ELR (cell line): ENCODE measurements at regions not wholly inside any gene's neighbourhood (a gene's known extent, or its start where the extent isn't known, plus 50 kb on each side); places are given as distances from the start of the nearest gene placed in this dataset.
"Not testable (repeated sequence)": the region's sequence is repeated elsewhere in the genome, so short reads cannot be mapped to it uniquely, and the experiment has no call there.

ENCODE experiments used
- DNase-seq: peaks from one replicate; pipeline ENCODE4 v3.0.0-alpha.2; 2015; ENCODE audit warnings: low read depth

GRCh38 chr1:228611707-228612106 lies 123.6 kb upstream of the RHOU start:
- DNase-seq: not testable (repeated sequence)

GRCh38 chr1:228622002-228622716 lies 113.1 kb upstream of the RHOU start:
- not testable (repeated sequence) for DNase-seq

DNA sequence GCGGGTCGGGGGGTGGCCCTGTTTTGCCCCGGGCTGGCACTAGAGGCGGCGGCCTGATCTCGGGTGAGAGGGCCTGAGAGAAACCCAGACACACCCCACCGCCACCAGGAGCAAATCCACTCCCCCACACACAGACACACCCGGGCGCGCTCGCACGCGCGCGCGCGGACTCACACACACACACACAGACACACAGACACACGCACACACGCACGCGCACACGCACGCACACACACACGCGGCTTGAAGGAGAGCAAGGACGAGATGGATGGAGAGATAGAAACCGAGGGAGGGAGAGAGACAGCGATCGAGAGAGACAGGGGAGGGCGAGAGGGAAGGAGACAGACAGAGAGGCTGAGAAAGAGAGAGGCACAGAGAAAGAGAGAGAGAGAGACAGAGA lies 108.8 kb upstream of the RHOU start:
- DNase-seq: not testable (repeated sequence)

- DNase-seq: not testable (repeated sequence)
These were observed 102.4 kb upstream of the RHOU start for GRCh38 chr1:228632858-228633257.

- DNase-seq: peak; percentile 37
These were observed 100.0 kb upstream of the RHOU start for GRCh38 chr1:228635304-228635703.

DNA sequence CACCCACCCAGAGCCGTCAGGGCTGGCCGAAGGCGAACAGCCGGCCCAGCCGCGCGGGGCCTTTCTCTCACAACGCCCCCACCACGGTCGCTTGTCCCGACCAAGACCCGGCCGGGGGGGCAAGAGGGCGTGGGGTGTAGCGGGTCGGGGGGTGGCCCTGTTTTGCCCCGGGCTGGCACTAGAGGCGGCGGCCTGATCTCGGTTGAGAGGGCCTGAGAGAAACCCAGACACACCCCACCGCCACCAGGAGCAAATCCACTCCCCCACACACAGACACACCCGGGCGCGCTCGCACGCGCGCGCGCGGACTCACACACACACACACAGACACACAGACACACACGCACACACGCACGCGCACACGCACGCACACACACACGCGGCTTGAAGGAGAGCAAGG lies 97.8 kb upstream of the RHOU start:
- not testable (repeated sequence) for DNase-seq

DNA sequence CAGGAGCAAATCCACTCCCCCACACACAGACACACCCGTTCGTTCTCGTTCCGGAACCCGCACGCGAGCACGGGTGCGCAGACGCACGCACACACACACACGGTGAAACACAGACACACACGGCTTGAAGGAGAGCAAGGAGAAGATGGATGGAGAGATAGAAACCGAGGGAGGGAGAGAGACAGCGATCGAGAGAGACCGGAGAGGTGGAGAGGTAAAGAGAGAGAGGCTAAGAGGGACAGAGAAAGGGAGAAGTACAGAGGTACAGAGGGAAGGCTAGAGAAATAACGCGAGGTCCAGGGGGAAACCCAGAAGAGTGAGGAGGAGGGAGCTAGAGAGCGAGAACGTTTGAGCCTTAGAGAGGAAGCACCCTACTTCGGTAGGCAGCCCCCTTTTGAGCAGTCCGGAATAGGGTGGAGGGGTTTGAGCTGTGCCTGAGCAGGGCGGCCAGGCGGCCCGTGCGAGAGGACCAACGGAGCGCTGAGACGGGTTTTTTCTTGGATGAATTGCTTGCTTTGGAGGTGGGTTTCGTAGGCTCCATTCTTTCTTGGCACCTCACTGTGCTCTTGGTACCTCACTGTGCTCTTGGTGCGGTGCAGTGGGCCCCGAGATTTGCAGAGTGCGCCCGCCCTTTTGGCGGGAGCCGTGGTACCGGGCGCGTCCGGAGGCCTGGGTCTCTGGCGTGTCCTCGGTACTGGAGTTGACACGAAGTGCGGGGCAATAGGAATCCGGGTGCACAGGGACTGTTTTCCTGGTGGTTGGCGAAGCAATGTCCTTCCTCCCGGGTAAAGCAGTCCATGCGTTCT lies 88.4 kb upstream of the RHOU start:
- peak; percentile 73 for DNase-seq

DNA sequence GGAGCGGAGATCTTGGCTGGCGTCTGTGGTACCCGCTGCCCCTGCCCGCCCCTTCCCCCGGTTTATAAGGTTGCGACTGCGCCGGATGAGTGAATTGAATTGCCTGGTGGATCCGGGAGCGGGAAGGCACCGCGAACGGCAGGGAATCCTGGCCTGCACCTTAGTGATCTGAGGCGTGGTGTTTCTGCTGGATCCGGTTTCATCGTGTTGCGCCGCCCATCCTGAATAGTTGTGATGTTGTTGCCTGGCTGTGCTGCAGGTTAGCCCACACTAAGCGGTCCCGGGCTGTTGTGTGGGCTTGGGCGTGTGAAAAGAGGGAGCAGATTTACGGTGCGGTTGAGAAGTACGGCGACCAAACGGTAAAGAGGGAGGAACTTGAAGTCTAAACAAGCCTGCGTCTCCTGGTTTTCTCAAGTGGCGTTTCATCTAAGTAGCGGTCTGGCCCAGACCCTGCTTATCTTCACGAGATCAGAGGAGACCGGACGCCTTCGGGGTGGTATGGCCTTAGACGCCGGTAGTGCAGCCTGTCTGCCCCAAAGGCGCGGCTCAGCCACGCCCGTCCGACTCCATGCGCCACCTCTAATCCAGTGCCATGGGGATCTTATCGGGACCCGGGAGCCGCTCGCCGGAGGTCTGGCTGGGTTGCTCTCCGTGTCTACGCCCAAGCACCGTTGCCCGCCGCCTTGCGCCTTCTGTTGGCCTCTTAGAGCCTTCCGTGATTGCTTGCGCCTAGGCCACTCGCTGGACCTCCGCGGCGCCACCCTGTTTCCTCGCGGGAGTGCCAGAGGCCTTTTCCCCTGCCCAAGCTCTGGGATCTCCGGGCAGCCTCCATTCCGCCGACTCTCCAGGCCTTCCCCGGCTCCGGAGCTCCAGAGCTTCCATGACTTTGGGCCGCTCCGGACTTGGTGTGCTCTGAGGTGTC lies 87.5 kb upstream of the RHOU start:
- DNase-seq: peak; percentile 77

- DNase-seq: no peak
These were observed 86.5 kb upstream of the RHOU start for GRCh38 chr1:228648647-228649383.

DNA sequence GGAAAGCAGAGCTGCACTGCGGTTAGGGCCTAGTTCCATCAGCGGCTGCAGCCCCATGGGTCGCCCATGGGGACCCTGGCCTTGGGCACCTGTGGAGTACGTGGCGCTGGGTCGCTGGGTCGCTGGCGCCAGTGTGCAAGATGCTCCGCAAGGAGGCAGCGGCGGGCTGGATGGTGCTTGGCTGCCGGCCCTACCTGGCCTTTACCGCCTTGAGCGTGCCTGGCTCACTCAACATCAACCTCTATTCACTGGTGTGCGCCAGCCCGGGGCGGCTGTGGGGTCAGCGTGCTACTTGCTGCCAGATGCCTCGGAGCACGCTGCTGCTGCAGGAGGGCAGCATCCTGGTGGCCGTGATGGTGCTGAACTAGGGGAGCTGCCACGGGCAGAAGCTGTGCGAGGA lies 85.1 kb upstream of the RHOU start:
- DNase-seq: no peak

DNA sequence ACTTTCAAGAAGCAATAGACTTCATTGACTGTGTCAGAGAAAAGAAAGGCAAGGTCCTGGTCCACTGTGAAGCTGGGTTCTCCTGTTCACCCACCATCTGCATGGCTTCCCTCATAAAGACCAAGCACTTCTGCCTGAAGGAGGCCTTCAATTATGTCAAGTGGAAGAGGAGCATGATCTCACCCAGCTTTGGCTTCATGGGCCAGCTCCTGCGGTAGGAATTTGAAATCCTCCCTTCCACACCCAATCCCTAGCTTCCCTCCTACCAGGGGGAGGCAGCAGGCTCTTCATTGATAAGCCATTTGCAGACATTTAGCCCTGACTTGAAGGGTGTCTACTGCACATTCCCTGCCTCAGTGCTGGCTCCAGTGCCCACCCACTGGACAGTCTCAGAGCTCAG lies 84.3 kb upstream of the RHOU start:
- no peak for DNase-seq

GRCh38 chr1:228652116-228652515 lies 83.2 kb upstream of the RHOU start:
- DNase-seq: no peak

GRCh38 chr1:228653057-228653456 lies 82.2 kb upstream of the RHOU start:
- not testable (repeated sequence) for DNase-seq

- no peak for DNase-seq
These were observed 81.5 kb upstream of the RHOU start for GRCh38 chr1:228653748-228654147.

DNA sequence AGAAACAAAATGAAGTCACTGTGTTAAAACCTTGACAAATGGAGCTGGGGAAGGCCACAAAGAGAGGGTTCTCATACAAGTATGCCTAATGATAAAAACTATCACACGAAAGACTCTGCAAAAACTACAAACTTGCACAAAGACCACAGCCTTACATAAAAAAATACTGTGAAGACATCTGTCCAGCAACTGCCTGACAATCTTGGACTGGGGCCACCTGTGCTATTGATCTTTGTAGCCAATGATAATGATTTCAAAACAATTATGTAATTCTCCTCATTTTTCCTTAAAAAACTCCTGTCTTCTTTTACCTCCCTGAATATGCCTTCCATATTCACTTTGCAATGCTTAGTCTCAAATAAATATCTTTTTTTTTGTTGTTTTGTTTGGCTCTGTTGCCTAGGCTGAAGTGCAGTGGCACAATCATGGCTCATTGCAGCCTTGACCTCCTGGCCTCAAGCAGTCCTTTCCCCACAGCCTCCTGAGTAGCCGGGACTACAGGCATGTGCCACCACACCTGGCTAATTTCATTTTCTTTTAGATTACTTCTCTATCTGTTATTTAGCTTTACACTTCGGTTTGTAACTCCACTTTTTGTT lies 79.4 kb upstream of the RHOU start:
- DNase-seq: no peak

GRCh38 chr1:228662007-228662689 lies 73.1 kb upstream of the RHOU start:
- DNase-seq: not testable (repeated sequence)

DNA sequence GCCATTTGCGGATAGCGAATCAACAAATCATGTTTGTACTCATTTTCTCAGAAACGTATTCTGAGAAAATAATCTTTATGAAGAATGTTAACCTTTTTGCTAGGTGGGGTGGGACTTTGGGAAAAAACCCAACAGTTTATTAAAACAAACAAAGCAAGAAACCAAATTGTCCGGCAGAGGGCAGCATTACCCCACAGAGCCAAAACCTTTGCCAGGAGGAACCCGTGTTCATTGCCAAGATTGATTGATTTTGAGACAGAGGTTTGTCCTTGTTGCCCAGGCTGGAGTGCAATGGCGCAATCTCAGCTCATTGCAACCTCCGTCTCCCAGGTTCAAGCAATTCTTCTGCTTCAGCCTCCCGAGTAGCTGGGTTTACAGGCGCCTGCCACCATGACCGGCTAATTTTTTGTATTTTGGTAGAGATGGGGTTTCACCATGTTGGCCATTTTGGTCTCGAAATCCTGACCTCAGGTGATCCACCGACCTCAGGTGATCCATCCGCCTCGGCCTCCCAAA lies 70.8 kb upstream of the RHOU start:
- DNase-seq: peak; percentile 71

DNA sequence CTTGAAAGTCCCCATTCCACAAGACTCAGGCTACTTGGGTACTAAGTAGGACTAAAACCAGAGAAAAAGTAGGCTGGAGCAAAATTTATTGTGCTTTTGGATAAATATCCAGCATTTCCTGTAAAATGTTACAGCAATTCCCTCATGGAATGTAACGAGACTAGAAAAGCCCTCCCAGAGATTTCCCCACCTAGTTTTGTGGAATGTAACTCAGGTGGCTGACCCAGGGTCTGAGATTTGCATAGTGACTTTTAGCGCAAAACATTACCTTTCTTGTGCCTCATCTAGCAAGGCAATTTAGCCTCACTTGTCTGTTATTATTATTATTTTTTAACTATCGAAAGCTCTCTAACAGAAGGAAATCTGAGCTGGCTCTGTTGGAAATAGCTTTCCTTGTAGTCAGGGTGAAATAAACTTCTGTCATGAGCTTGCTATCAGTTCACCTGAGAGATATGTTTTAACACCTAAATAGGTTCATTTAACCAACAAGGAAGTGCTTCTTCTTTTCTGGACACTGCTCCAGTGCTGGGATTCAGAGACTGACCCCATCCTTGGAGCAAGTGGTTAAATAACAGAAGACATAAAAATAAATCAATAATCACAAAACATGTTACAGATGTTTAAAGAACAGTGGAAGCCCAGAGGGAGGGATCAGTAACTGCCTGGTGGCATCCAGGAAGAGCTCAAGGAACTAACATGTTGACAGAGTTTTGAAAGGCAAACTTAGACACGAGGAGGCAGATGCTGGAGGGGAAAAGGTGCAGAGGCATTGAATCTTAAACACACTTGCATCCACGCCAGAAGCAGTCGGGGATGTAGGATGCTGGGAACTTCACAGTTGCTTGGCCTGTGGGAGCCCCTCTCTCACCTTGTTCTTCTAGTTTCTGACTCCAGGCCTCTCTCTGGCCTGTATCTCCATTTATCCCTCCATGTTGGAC lies 68.3 kb upstream of the RHOU start:
- DNase-seq: no peak

DNA sequence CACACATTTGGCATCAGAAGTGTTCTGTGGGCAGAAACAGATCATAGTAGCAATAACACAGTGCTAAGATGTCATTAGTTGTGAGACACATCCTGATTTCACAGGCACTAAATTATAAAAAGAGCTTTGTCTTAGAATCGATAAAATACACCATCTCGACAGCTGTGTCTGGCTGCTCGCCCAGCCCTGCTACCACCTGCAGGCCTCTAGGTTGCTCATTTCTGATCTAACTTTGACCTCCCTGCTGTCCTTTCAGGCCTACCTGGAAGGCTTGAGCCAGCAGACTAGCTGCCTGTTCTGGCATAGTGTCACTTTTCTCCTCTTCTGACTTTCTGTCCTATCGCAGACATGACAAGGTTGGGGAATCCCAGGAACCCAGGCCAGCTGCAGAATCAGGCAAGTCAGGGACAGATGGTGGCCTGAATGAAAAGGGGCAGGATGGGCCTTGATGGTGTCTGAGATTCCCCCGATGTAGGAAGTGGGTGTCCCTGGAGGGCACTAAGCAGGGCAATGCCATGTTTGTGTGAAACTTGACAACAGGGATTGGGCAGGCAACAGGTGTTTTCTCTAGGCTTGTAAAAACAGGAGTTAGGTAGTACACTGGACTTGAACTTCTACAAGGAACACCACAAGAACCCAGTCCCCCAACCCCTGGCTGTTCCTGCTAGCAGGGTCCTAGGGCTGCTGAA lies 66.6 kb upstream of the RHOU start:
- no peak for DNase-seq
